A172 (cell line): ENCODE measurements at regions not wholly inside any gene's neighbourhood (a gene's known extent, or its start where the extent isn't known, plus 50 kb on each side); places are given as distances from the start of the nearest gene placed in this dataset.
"Not testable (repeated sequence)": the region's sequence is repeated elsewhere in the genome, so short reads cannot be mapped to it uniquely, and the experiment has no call there.

ENCODE experiments used
- DNase-seq: peaks from one replicate; pipeline ENCODE4 v3.0.0-alpha.2; 2015; ENCODE audit warnings: low spot score

- DNase-seq: no peak
Measured at GRCh38 chr2:12616456-12617156, 100.1 kb upstream of the TRIB2 start.

GRCh38 chr2:12617366-12617765 is 99.4 kb upstream of the TRIB2 start:
- DNase-seq: no peak

- no peak for DNase-seq
Measured at GRCh38 chr2:12617853-12618252, 98.9 kb upstream of the TRIB2 start.

GRCh38 chr2:12618576-12618975 is 98.2 kb upstream of the TRIB2 start:
- no peak for DNase-seq

GRCh38 chr2:12619975-12620374 is 96.8 kb upstream of the TRIB2 start:
- DNase-seq: peak; percentile 79

GRCh38 chr2:12620759-12621158 is 96.0 kb upstream of the TRIB2 start:
- no peak for DNase-seq

GRCh38 chr2:12623051-12623450 is 93.7 kb upstream of the TRIB2 start:
- no peak for DNase-seq

GRCh38 chr2:12624384-12624783 is 92.4 kb upstream of the TRIB2 start:
- no peak for DNase-seq

GRCh38 chr2:12624905-12625598 is 91.7 kb upstream of the TRIB2 start:
- DNase-seq: no peak

GRCh38 chr2:12628541-12628940 is 88.2 kb upstream of the TRIB2 start:
- DNase-seq: not testable (repeated sequence)

- no peak for DNase-seq
Measured at GRCh38 chr2:12636837-12637581, 79.7 kb upstream of the TRIB2 start.

- DNase-seq: peak; percentile 4
Measured at GRCh38 chr2:12637754-12638153, 79.0 kb upstream of the TRIB2 start.

- no peak for DNase-seq
Measured at GRCh38 chr2:12641441-12641840, 75.3 kb upstream of the TRIB2 start.

- no peak for DNase-seq
Measured at GRCh38 chr2:12642332-12642731, 74.4 kb upstream of the TRIB2 start.

- DNase-seq: no peak
Measured at GRCh38 chr2:12642859-12643258, 73.9 kb upstream of the TRIB2 start.

- no peak for DNase-seq
Measured at GRCh38 chr2:12649602-12650400, 66.9 kb upstream of the TRIB2 start.

GRCh38 chr2:12651641-12652040 is 65.1 kb upstream of the TRIB2 start:
- no peak for DNase-seq

- no peak for DNase-seq
Measured at GRCh38 chr2:12652723-12653122, 64.0 kb upstream of the TRIB2 start.

GRCh38 chr2:12657560-12657959 is 59.2 kb upstream of the TRIB2 start:
- no peak for DNase-seq

- DNase-seq: no peak
Measured at GRCh38 chr2:12658310-12658945, 58.3 kb upstream of the TRIB2 start.

GRCh38 chr2:12661489-12661888 is 55.2 kb upstream of the TRIB2 start:
- no peak for DNase-seq
